Astrocyte (in vitro differentiated cells and primary cell): ENCODE measurements at regions not wholly inside any gene's neighbourhood (a gene's known extent, or its start where the extent isn't known, plus 50 kb on each side); places are given as distances from the start of the nearest gene placed in this dataset.
"Not testable (repeated sequence)": the region's sequence is repeated elsewhere in the genome, so short reads cannot be mapped to it uniquely, and the experiment has no call there.

Source experiments
- DNase-seq: peaks from one replicate; pipeline ENCODE4 v3.0.0-alpha.2; 2010; ENCODE audit warnings: low read depth
- FAIRE-seq: peaks from 2 replicates; lab custom pipeline; 2011; peaks lifted over from hg19 to GRCh38; lab: Jason Lieb, UNC
- H2AFZ ChIP-seq: 2 replicates; pipeline ENCODE4 v1.6.0; 2012; ENCODE audit warnings: low read depth, low read length, inconsistent platforms
- H3K27ac ChIP-seq: 2 replicates; pipeline ENCODE4 v1.5.1; 2011; ENCODE audit warnings: low read depth, low read length, inconsistent platforms
- H3K27me3 ChIP-seq: 2 replicates; pipeline ENCODE4 v1.6.0; 2011; ENCODE audit warnings: low read length, inconsistent platforms; ENCODE audit not compliant: insufficient read depth
- H3K36me3 ChIP-seq: 2 replicates; pipeline ENCODE4 v1.5.1; 2011; ENCODE audit warnings: low read length, inconsistent platforms; ENCODE audit not compliant: insufficient read depth
- H3K4me1 ChIP-seq: 2 replicates; pipeline ENCODE4 v1.5.1; 2011; ENCODE audit warnings: low read length, inconsistent platforms; ENCODE audit not compliant: insufficient read depth
- H3K4me2 ChIP-seq: 2 replicates; pipeline ENCODE4 v1.6.0; 2012; ENCODE audit warnings: low read length, inconsistent platforms
- H3K4me3 ChIP-seq: 2 replicates; pipeline ENCODE4 v1.5.1; 2011; ENCODE audit warnings: low read depth, mild to moderate bottlenecking, low read length, inconsistent platforms; ENCODE audit not compliant: insufficient read depth
- H3K79me2 ChIP-seq: 2 replicates; pipeline ENCODE4 v1.6.0; 2012; ENCODE audit warnings: mild to moderate bottlenecking, low read length, inconsistent platforms; ENCODE audit not compliant: insufficient read depth
- H3K9ac ChIP-seq: 2 replicates; pipeline ENCODE4 v1.6.0; 2012; ENCODE audit warnings: mild to moderate bottlenecking, low read length, inconsistent platforms
- H3K9me3 ChIP-seq: 2 replicates; pipeline ENCODE4 v1.5.1; 2012; ENCODE audit warnings: low read depth, mild to moderate bottlenecking, low read length, inconsistent platforms; ENCODE audit not compliant: insufficient read depth
- H4K20me1 ChIP-seq: 2 replicates; pipeline ENCODE4 v1.6.0; 2012; ENCODE audit warnings: low read length, inconsistent platforms; ENCODE audit not compliant: insufficient read depth
- H3K27ac Mint-ChIP-seq: one replicate; pipeline ENCODE4 v1.8.0; 2021; ENCODE audit warnings: mild to moderate bottlenecking, mixed read lengths; ENCODE audit not compliant: unreplicated experiment
- H3K27me3 Mint-ChIP-seq: one replicate; pipeline ENCODE4 v1.8.0; 2021; ENCODE audit warnings: low read depth, mixed read lengths; ENCODE audit not compliant: unreplicated experiment
- H3K36me3 Mint-ChIP-seq: one replicate; pipeline ENCODE4 v1.8.0; 2021; ENCODE audit warnings: low read depth, mixed read lengths; ENCODE audit not compliant: unreplicated experiment
- H3K4me1 Mint-ChIP-seq: one replicate; pipeline ENCODE4 v1.8.0; 2021; ENCODE audit warnings: low read depth, mixed read lengths; ENCODE audit not compliant: unreplicated experiment
- H3K4me3 Mint-ChIP-seq: one replicate; pipeline ENCODE4 v1.8.0; 2021; ENCODE audit warnings: mild to moderate bottlenecking, moderate library complexity, mixed read lengths; ENCODE audit not compliant: unreplicated experiment
- H3K9me3 Mint-ChIP-seq: one replicate; pipeline ENCODE4 v1.8.0; 2021; ENCODE audit warnings: mild to moderate bottlenecking, mixed read lengths; ENCODE audit not compliant: unreplicated experiment
- CTCF ChIP-seq: IDR thresholded peaks from 2 replicates; pipeline ENCODE4 v1.5.1; 2011; ENCODE audit warnings: low read depth, mild to moderate bottlenecking, inconsistent platforms, low read length, moderate library complexity; ENCODE audit not compliant: insufficient read depth
- EZH2 ChIP-seq: IDR thresholded peaks from 2 replicates; pipeline ENCODE4 v1.6.1; 2012; ENCODE audit warnings: mild to moderate bottlenecking, low read length, inconsistent platforms; ENCODE audit not compliant: insufficient read depth

- Histone ChIP-seq H3K27ac (no peak overlapping the region), H3K79me2 (no peaks in the 10 kb centered on the region), H4K20me1 (no peaks in the 10 kb centered on the region), H3K9me3 (no peaks in the 10 kb centered on the region), H2AFZ (no peak overlapping the region), H3K27me3 (no peaks in the 10 kb centered on the region), H3K4me3 (no peak overlapping the region), H3K4me2 (no peak overlapping the region), H3K9ac (no peak overlapping the region), H3K36me3 (no peaks in the 10 kb centered on the region), H3K4me1 (no peaks in the 10 kb centered on the region)
- no peaks in the 10 kb centered on the region for H3K36me3 Mint-ChIP-seq
- no peak for TF ChIP-seq EZH2
- TF ChIP-seq CTCF: no peak
- H3K4me3 Mint-ChIP-seq: no peak overlapping the region
- DNase-seq (no peak), FAIRE-seq (no peak)
- H3K9me3 Mint-ChIP-seq: no peaks in the 10 kb centered on the region
- peaks cover 23% of the 10 kb centered on the region for H3K4me1 Mint-ChIP-seq
- no peak overlapping the region for H3K27ac Mint-ChIP-seq
- no peaks in the 10 kb centered on the region for H3K27me3 Mint-ChIP-seq
Measured at GRCh38 chr9:115888131-115888530, 265.5 kb upstream of the PAPPA start.

- H2AFZ ChIP-seq: no peak overlapping the region
- Mint-ChIP-seq H3K4me1 (peaks cover 8% of the 10 kb centered on the region), H3K4me3 (no peak overlapping the region), H3K9me3 (no peaks in the 10 kb centered on the region), H3K27me3 (no peaks in the 10 kb centered on the region), H3K36me3 (no peaks in the 10 kb centered on the region), H3K27ac (no peak overlapping the region)
- H3K79me2 ChIP-seq: no peaks in the 10 kb centered on the region
- H4K20me1 ChIP-seq: no peaks in the 10 kb centered on the region
- no peak overlapping the region for H3K4me2 ChIP-seq
- no peak overlapping the region for H3K4me3 ChIP-seq
- no peaks in the 10 kb centered on the region for H3K36me3 ChIP-seq
- H3K9ac ChIP-seq: no peak overlapping the region
- no peaks in the 10 kb centered on the region for H3K27me3 ChIP-seq
- no peak overlapping the region for H3K27ac ChIP-seq
- DNase-seq (peak; percentile 82), FAIRE-seq (no peak)
- H3K9me3 ChIP-seq: no peaks in the 10 kb centered on the region
- TF ChIP-seq EZH2: no peak
- TF ChIP-seq CTCF: no peak
- H3K4me1 ChIP-seq: no peaks in the 10 kb centered on the region
Measured at GRCh38 chr9:115891929-115892328, 261.7 kb upstream of the PAPPA start.

- FAIRE-seq, H3K9ac ChIP-seq, H3K4me1 ChIP-seq, H3K4me1 Mint-ChIP-seq, H3K9me3 ChIP-seq, H3K27ac Mint-ChIP-seq, H3K27me3 ChIP-seq, DNase-seq, H3K4me3 ChIP-seq, H3K36me3 Mint-ChIP-seq, H3K36me3 ChIP-seq, H2AFZ ChIP-seq, H3K9me3 Mint-ChIP-seq, H3K27me3 Mint-ChIP-seq, H3K4me2 ChIP-seq, H3K79me2 ChIP-seq, H4K20me1 ChIP-seq, H3K27ac ChIP-seq, H3K4me3 Mint-ChIP-seq: not testable (repeated sequence)
Measured at GRCh38 chr9:115898478-115898877, 255.1 kb upstream of the PAPPA start.
